Tibial nerve (tissue), 4 donors: ENCODE measurements at regions not wholly inside any gene's neighbourhood (a gene's known extent, or its start where the extent isn't known, plus 50 kb on each side); places are given as distances from the start of the nearest gene placed in this dataset.

Experiments
- EP300 ChIP-seq, 2 donors: sonication (generic); formaldehyde crosslinking; IDR thresholded peaks; one replicate each; pipeline ENCODE4 v1.6.1; 2017; ENCODE audit warnings: antibody characterized with exemption in 2 of 2, mild to moderate bottlenecking in 1 of 2
- POLR2A ChIP-seq, 2 donors: fragments of 450-650 bp; IDR thresholded peaks; one replicate each; pipeline ENCODE4 v1.6.1; 2017; ENCODE audit warnings: antibody characterized with exemption in 2 of 2, mild to moderate bottlenecking in 2 of 2, moderate library complexity in 2 of 2
- TF ChIP-seq, protein P1 (sequence below), 5 experiments: fragments of 200-600 bp in 3 of 5; fragments of 450-650 bp in 2 of 5; sonication (generic) in 3 of 5; IDR thresholded peaks; one replicate each; pipeline ENCODE4 v1.5.1; 2016 to 2019; ENCODE audit warnings: antibody characterized with exemption in 5 of 5, mild to moderate bottlenecking in 3 of 5, moderate library complexity in 2 of 5

GRCh38 chr5:166909926-166910325 lies 1381.5 kb upstream of the WWC1 start:
- TF ChIP-seq, protein P1, sequence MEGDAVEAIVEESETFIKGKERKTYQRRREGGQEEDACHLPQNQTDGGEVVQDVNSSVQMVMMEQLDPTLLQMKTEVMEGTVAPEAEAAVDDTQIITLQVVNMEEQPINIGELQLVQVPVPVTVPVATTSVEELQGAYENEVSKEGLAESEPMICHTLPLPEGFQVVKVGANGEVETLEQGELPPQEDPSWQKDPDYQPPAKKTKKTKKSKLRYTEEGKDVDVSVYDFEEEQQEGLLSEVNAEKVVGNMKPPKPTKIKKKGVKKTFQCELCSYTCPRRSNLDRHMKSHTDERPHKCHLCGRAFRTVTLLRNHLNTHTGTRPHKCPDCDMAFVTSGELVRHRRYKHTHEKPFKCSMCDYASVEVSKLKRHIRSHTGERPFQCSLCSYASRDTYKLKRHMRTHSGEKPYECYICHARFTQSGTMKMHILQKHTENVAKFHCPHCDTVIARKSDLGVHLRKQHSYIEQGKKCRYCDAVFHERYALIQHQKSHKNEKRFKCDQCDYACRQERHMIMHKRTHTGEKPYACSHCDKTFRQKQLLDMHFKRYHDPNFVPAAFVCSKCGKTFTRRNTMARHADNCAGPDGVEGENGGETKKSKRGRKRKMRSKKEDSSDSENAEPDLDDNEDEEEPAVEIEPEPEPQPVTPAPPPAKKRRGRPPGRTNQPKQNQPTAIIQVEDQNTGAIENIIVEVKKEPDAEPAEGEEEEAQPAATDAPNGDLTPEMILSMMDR (IDR thresholded peaks at IDR 0.05), result no peak
- TF ChIP-seq POLR2A (IDR thresholded peaks at IDR 0.05) (no peak), EP300 (IDR thresholded peaks at IDR 0.05) (no peak)
